Activated CD4-positive, alpha-beta memory T cell treated with anti-CD3 and anti-CD28 coated beads, Interleukin-2, amount 10 ng/mL, durations not matched to agents 7 days and 5 days (primary cell): ENCODE measurements at regions not wholly inside any gene's neighbourhood (a gene's known extent, or its start where the extent isn't known, plus 50 kb on each side); places are given as distances from the start of the nearest gene placed in this dataset.

Source experiments
- CTCF ChIA-PET: fragments of 350-600 bp; sonication (Branson Sonifier 250); formaldehyde crosslinking; loops from one replicate; lab custom pipeline; 2021; ENCODE audit warnings: antibody characterized with exemption, inconsistent platforms; lab: Charles Lee
- POLR2A ChIA-PET: fragments of 350-600 bp; sonication (Branson Sonifier 250); formaldehyde crosslinking; loops from one replicate; lab custom pipeline; 2021; ENCODE audit warnings: antibody characterized with exemption; lab: Charles Lee
- DNase-seq: peaks from one replicate; pipeline ENCODE4 v3.0.0-alpha.2; 2020
- H3K27ac Mint-ChIP-seq: one replicate; pipeline ENCODE4 v1.8.0; 2021; ENCODE audit warnings: mild to moderate bottlenecking, mixed read lengths
- H3K27me3 Mint-ChIP-seq: one replicate; pipeline ENCODE4 v1.8.0; 2021; ENCODE audit warnings: mixed read lengths
- H3K36me3 Mint-ChIP-seq: one replicate; pipeline ENCODE4 v1.8.0; 2021; ENCODE audit warnings: low read depth, mixed read lengths
- H3K4me1 Mint-ChIP-seq: one replicate; pipeline ENCODE4 v1.8.0; 2021; ENCODE audit warnings: mixed read lengths
- H3K4me3 Mint-ChIP-seq: one replicate; pipeline ENCODE4 v1.8.0; 2021; ENCODE audit warnings: mild to moderate bottlenecking, mixed read lengths
- H3K9me3 Mint-ChIP-seq: one replicate; pipeline ENCODE4 v1.8.0; 2021; ENCODE audit warnings: mixed read lengths

DNA sequence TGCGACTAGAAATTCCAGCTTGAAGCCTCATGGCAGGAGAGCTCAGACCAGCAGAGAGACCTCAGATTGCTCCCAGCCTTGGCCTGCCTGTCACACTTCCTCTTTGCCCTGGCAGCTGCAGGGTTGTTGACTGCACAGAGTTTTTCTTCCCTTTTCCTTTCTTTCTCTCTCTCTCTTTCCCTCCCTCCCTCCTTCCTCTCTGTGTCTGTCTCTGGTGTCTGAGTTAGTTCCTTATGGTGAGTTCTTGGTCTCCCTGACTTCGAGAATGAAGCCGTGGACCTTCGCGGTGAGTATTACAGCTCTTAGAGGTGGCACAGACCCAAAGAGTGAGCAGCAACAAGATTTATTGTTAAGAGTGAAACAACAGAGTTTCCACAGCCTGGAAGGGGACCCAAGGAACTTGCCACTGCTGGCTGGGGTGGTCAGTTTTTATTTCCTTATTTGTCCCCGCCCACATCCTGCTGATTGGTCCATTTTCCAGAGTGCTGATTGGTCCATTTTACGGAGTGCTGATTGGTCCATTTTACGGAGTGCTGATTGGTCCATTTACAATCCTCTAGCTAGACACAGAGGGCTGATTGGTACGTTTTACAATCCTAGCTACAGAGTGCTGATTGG is 266.3 kb downstream of the RPS24 start:
- Mint-ChIP-seq H3K4me3 (no peak overlapping the region), H3K36me3 (no peaks in the 10 kb centered on the region), H3K27ac (peak overlapping the region; percentile 36), H3K27me3 (no peaks in the 10 kb centered on the region), H3K9me3 (peaks cover 2% of the 10 kb centered on the region), H3K4me1 (peaks cover 18% of the 10 kb centered on the region)
- DNase-seq: peak; percentile 16
- ChIA-PET POLR2A (no interaction called here), CTCF (no interaction called here)

GRCh38 chr10:78300526-78300925 is 266.9 kb downstream of the RPS24 start:
- DNase-seq: peak; percentile 6
- ChIA-PET CTCF (no interaction called here), POLR2A (no interaction called here)
- Mint-ChIP-seq H3K4me1 (peaks cover 18% of the 10 kb centered on the region), H3K4me3 (no peak overlapping the region), H3K27ac (no peak overlapping the region), H3K36me3 (no peaks in the 10 kb centered on the region), H3K27me3 (peaks cover 2% of the 10 kb centered on the region), H3K9me3 (peaks cover 2% of the 10 kb centered on the region)

GRCh38 chr10:78301481-78301880 is 267.8 kb downstream of the RPS24 start:
- POLR2A ChIA-PET: interaction anchor here (1.5 to 1.6 kb wide), 2 partner anchors 20 to 273 kb away, joined by 4 read pairs; partner anchors contain the start of gene POLR3A
- CTCF ChIA-PET: interaction anchor here (1.1 kb wide), 1 partner anchor 896 kb away, joined by 3 read pairs; no protein-coding TSS in a partner anchor

DNA sequence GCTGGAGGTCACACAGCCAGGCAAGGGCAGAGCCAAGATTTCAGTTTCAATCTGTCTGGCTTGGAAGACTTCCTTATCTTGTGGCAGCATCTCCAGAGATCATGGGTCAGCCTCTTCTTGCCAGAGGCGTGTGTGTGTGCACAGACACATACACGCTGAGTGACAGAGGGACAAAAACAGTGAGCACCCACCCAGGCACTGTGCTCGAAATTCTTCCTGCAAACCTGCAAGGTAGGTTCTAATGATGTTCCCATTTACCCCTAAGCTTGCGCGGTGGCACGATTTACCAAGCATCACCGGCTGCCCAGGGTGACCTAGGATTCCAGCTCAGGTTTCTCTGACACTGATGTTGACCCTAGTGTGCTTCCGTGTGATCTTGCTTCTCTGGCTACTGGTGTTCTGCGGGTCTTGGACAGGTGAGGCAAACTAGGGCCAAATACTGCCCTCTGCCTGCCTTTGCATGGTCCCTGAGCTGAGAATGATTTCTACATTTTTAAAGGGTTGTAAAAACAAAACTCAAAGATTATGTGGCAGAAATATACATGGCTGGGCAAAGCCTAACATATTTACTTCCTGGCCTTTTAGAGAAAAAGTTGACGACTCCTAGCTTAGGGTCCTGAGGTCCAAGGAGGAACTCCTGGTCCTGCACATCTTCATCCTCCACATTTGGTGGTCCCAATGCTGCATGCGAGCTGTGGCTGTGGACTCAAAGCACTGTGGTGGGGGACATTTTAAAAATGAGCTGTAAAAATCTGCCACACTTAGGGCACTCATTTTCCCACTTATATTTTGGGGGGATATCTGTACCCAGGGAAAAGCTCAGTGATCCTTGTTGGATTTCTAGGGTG is 268.5 kb downstream of the RPS24 start:
- H3K27me3 Mint-ChIP-seq: peaks cover 18% of the 10 kb centered on the region
- POLR2A ChIA-PET: interaction anchor here (0.8 to 1.6 kb wide), 4 partner anchors 16 to 745 kb away, joined by 3 to 4 read pairs (median 4); partner anchors contain the start of gene POLR3A
- H3K9me3 Mint-ChIP-seq: peaks cover 2% of the 10 kb centered on the region
- H3K4me3 Mint-ChIP-seq: peak overlapping the region; percentile 89
- peak; percentile 16 for DNase-seq
- CTCF ChIA-PET: interaction anchor here (1.0 to 1.3 kb wide), 5 partner anchors 10 to 895 kb away, joined by 3 to 4 read pairs (median 4); no protein-coding TSS in a partner anchor
- peaks cover 18% of the 10 kb centered on the region for H3K4me1 Mint-ChIP-seq
- H3K36me3 Mint-ChIP-seq: no peaks in the 10 kb centered on the region
- H3K27ac Mint-ChIP-seq: peak overlapping the region; percentile 87

More at GRCh38 chr10:78301481-78301880, 267.8 kb downstream of the RPS24 start:
- Mint-ChIP-seq H3K36me3 (no peaks in the 10 kb centered on the region), H3K27me3 (peaks cover 12% of the 10 kb centered on the region), H3K27ac (no peak overlapping the region), H3K9me3 (peaks cover 2% of the 10 kb centered on the region), H3K4me1 (peaks cover 18% of the 10 kb centered on the region), H3K4me3 (no peak overlapping the region)
- DNase-seq: no peak

DNA sequence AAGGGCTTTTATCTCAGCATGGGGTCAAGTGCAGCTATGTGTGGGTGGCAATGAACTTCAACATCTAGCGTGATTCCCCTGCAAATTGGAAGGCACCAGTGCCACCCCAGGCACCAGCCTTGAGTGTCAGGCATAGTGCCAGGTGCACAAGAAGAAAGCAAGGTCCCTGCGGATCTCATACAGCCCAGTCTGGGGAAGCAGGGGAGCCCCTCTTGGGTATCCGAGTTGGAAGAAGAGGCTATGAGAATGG is 269.0 kb downstream of the RPS24 start:
- Mint-ChIP-seq H3K36me3 (no peaks in the 10 kb centered on the region), H3K27ac (peak overlapping the region; percentile 87), H3K4me3 (peak overlapping the region; percentile 89), H3K27me3 (peaks cover 18% of the 10 kb centered on the region), H3K9me3 (peaks cover 2% of the 10 kb centered on the region), H3K4me1 (peaks cover 18% of the 10 kb centered on the region)
- CTCF ChIA-PET: interaction anchor here (0.9 to 1.3 kb wide), 6 partner anchors 11 to 895 kb away, joined by 3 to 4 read pairs (median 4); partner anchors contain the start of gene RPS24
- POLR2A ChIA-PET: interaction anchor here (0.8 to 1.6 kb wide), 4 partner anchors 15 to 744 kb away, joined by 3 to 4 read pairs (median 4); partner anchors contain the start of gene POLR3A
- no peak for DNase-seq

GRCh38 chr10:78302989-78303854 is 269.6 kb downstream of the RPS24 start:
- no peaks in the 10 kb centered on the region for H3K36me3 Mint-ChIP-seq
- H3K27ac Mint-ChIP-seq: peak overlapping the region; percentile 87
- peaks cover 18% of the 10 kb centered on the region for H3K4me1 Mint-ChIP-seq
- peak overlapping the region; percentile 89 for H3K4me3 Mint-ChIP-seq
- ChIA-PET POLR2A (interaction anchor here (0.8 to 1.6 kb wide), 5 partner anchors 14 to 744 kb away, joined by 3 to 4 read pairs (median 3); partner anchors contain the start of gene POLR3A), CTCF (interaction anchor here (0.9 to 1.3 kb wide), 5 partner anchors 11 to 355 kb away, joined by 3 to 4 read pairs (median 4); partner anchors contain the start of gene RPS24)
- peaks cover 18% of the 10 kb centered on the region for H3K27me3 Mint-ChIP-seq
- DNase-seq: peak; percentile 97
- H3K9me3 Mint-ChIP-seq: peaks cover 2% of the 10 kb centered on the region

DNA sequence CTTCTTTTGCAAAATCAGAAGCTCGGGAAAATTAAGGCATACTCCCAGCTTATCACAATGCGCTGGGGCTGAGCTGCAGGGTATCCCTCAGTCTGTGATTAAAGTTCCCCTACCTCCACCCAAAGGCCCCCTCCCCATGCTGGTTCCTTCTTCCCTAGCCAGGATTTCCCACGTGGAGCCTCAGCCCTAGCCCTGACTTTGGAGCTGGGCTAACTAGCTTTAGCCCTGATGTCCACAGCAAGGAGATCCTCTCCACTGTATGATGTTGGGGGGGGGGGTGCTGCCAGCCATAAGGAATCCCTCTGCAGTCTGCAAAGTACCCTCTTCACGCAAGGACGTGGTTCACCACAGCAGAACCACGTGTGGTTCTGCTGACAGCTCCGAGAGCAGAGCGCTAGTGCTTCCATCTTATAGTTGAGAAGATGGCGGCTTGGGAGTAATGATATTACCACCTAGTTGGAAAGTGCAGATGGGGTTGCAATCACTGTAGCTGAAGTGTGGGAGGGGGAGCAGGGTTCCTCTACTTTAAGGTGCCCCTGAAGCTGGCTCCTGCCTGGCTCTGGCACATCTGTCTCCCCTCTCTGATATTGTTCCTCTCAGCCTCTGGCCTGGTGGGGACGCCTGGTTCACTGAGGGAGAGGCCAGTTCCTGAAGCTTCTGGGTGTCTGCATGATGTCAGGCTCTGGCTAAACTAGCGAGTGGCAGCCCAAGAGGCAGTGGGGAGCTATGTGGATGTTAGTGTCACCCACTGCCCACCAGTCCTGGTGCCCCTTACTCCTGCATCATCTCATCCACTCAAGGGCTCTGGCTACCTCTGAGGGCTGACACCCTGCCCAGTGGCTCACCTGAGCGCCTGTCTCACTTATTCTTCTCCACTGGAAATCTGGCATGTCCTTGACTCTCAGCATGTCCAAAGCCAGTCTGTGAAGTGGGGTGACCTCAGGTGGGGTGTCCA is 270.7 kb downstream of the RPS24 start:
- no peak overlapping the region for H3K4me3 Mint-ChIP-seq
- DNase-seq: peak; percentile 15
- no peak overlapping the region for H3K27ac Mint-ChIP-seq
- H3K36me3 Mint-ChIP-seq: no peaks in the 10 kb centered on the region
- ChIA-PET CTCF (interaction anchor here (0.8 kb wide), 1 partner anchor 14 kb away, joined by 3 read pairs; no protein-coding TSS in a partner anchor), POLR2A (interaction anchor here (1.2 kb wide), 1 partner anchor 268 kb away, joined by 3 read pairs; no protein-coding TSS in a partner anchor)
- peaks cover 23% of the 10 kb centered on the region for H3K27me3 Mint-ChIP-seq
- H3K9me3 Mint-ChIP-seq: peaks cover 2% of the 10 kb centered on the region
- H3K4me1 Mint-ChIP-seq: peaks cover 18% of the 10 kb centered on the region

- Mint-ChIP-seq H3K27ac (no peak overlapping the region), H3K36me3 (no peaks in the 10 kb centered on the region), H3K9me3 (peaks cover 2% of the 10 kb centered on the region), H3K4me3 (no peak overlapping the region), H3K4me1 (peaks cover 18% of the 10 kb centered on the region), H3K27me3 (peaks cover 23% of the 10 kb centered on the region)
- POLR2A ChIA-PET: no interaction called here
- DNase-seq: peak; percentile 9
- CTCF ChIA-PET: no interaction called here
Measured at GRCh38 chr10:78305311-78305710, 271.6 kb downstream of the RPS24 start.

- POLR2A ChIA-PET: no interaction called here
Measured at GRCh38 chr10:78306358-78306757, 272.7 kb downstream of the RPS24 start.

DNA sequence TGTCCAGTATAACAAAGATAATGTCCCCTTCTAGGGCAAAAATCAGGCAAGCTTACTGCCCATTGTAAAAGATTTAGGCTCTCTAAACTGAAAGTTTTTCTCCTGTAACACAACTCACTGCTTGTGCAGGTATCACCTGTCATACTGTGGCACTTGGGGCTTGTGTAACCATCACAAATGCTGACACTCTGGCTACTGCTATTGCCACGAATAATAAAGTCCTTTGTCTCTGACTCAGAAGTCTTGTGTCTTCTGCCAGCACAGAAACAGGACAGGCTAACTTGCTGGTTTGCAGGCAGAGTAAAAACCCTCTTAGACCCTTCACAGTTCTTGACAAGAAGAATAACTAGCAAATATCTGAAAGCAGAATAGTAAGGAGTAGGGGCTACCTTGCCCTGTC is 273.9 kb downstream of the RPS24 start:
- no peak for DNase-seq
- Mint-ChIP-seq H3K9me3 (no peaks in the 10 kb centered on the region), H3K4me1 (peaks cover 9% of the 10 kb centered on the region), H3K4me3 (no peak overlapping the region), H3K27me3 (peaks cover 23% of the 10 kb centered on the region), H3K36me3 (no peaks in the 10 kb centered on the region), H3K27ac (no peak overlapping the region)
- CTCF ChIA-PET: no interaction called here
- POLR2A ChIA-PET: no interaction called here

More at GRCh38 chr10:78306358-78306757, 272.7 kb downstream of the RPS24 start:
- Mint-ChIP-seq H3K9me3 (no peaks in the 10 kb centered on the region), H3K4me1 (peaks cover 18% of the 10 kb centered on the region), H3K27me3 (peaks cover 23% of the 10 kb centered on the region), H3K27ac (no peak overlapping the region), H3K4me3 (no peak overlapping the region), H3K36me3 (no peaks in the 10 kb centered on the region)
- DNase-seq: no peak
- CTCF ChIA-PET: no interaction called here

DNA sequence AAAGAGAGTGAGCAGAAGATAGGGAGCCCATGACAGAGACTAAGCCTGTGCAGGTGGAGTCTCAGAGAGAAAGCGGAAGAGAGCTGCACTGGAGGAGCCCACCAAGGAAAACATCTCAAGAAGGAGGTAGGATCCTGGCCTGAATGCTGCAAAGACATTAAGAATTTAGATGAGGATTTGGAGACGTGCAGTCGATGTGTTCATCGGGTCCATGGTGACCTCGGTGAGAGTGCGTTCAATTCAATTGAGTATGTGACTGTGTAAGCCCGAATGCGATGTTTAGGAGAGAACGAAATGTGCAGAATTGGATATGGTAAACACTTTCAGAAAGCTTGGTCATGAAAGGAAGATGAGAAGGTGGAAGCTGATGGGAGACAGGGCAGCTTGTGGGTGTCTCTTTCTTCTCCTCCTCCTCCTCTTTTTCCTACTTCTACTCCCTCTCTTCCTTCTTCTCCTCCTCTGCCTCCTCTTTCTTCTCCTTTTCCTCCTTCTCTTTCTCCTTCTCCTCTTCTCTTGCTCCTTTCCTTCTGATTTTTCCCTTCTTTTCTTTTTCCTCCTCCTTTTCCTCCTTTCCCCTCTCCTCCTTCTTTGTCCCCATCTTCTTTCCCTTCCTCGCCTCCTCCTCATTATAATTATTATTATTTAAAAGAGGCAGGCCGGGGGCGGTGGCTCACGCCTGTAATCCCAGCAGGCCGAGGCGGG is 276.0 kb downstream of the RPS24 start:
- CTCF ChIA-PET: no interaction called here
- Mint-ChIP-seq H3K27me3 (peaks cover 26% of the 10 kb centered on the region), H3K9me3 (no peaks in the 10 kb centered on the region), H3K27ac (no peak overlapping the region), H3K36me3 (no peaks in the 10 kb centered on the region), H3K4me3 (no peak overlapping the region), H3K4me1 (no peaks in the 10 kb centered on the region)
- POLR2A ChIA-PET: no interaction called here
- DNase-seq: peak; percentile 2
